MM.1S (cell line): ENCODE measurements at regions not wholly inside any gene's neighbourhood (a gene's known extent, or its start where the extent isn't known, plus 50 kb on each side); places are given as distances from the start of the nearest gene placed in this dataset.

Source experiments
- DNase-seq: peaks from one replicate; pipeline ENCODE4 v3.0.0-alpha.2; 2015
- H2AFZ ChIP-seq: fragments of 300-600 bp; sonication (generic); 2 replicates; pipeline ENCODE4 v1.6.0; 2016; ENCODE audit warnings: antibody characterized with exemption, low read length
- H3F3A ChIP-seq: fragments of 300-600 bp; sonication (generic); 2 replicates; pipeline ENCODE4 v1.6.1; 2016; ENCODE audit warnings: mild to moderate bottlenecking, antibody characterized with exemption, low read length, moderate library complexity, mixed read lengths; ENCODE audit not compliant: insufficient read depth
- H3K27ac ChIP-seq: fragments of 300-600 bp; sonication (generic); 2 replicates; pipeline ENCODE4 v1.5.1; 2016; ENCODE audit warnings: mild to moderate bottlenecking, low read length
- H3K27me3 ChIP-seq: fragments of 300-600 bp; sonication (generic); replicated peaks from 2 replicates; pipeline ENCODE4 v1.6.0; 2016; ENCODE audit warnings: low read length; ENCODE audit not compliant: insufficient read depth
- H3K36me3 ChIP-seq: fragments of 300-600 bp; sonication (generic); replicated peaks from 2 replicates; pipeline ENCODE4 v1.6.1; 2016; ENCODE audit warnings: mild to moderate bottlenecking, low read length, mixed read lengths; ENCODE audit not compliant: insufficient read depth
- H3K4me1 ChIP-seq: fragments of 300-600 bp; sonication (generic); 2 replicates; pipeline ENCODE4 v1.6.1; 2016; ENCODE audit warnings: low read length, mixed read lengths
- H3K4me2 ChIP-seq: fragments of 300-600 bp; sonication (generic); 2 replicates; pipeline ENCODE4 v1.6.0; 2016; ENCODE audit warnings: low read depth, low read length
- H3K4me3 ChIP-seq: fragments of 300-600 bp; sonication (generic); 2 replicates; pipeline ENCODE4 v1.5.1; 2016; ENCODE audit warnings: low read length, mixed read lengths
- H3K79me2 ChIP-seq: fragments of 300-600 bp; sonication (generic); 2 replicates; pipeline ENCODE4 v1.6.1; 2016; ENCODE audit warnings: mixed run types, low read length, mixed read lengths
- H3K9ac ChIP-seq: fragments of 300-600 bp; sonication (generic); 2 replicates; pipeline ENCODE4 v1.6.1; 2016; ENCODE audit warnings: low read length, mixed read lengths
- H3K9me2 ChIP-seq: fragments of 300-600 bp; sonication (generic); replicated peaks from 2 replicates; pipeline ENCODE4 v1.6.1; 2016; ENCODE audit warnings: mild to moderate bottlenecking, low read length, mixed read lengths; ENCODE audit not compliant: insufficient read depth
- H3K9me3 ChIP-seq: fragments of 300-600 bp; sonication (generic); replicated peaks from 2 replicates; pipeline ENCODE4 v1.6.1; 2016; ENCODE audit warnings: mild to moderate bottlenecking, low read length, mixed read lengths; ENCODE audit not compliant: insufficient read depth
- H4K20me1 ChIP-seq: fragments of 300-600 bp; sonication (generic); 2 replicates; pipeline ENCODE4 v1.6.1; 2016; ENCODE audit warnings: mild to moderate bottlenecking, low read length, moderate library complexity, mixed read lengths; ENCODE audit not compliant: insufficient read depth
- EZH2 ChIP-seq: fragments of 300-600 bp; sonication (generic); optimal IDR thresholded peaks from 2 replicates; pipeline ENCODE3; 2017; ENCODE audit warnings: low read depth, mild to moderate bottlenecking, antibody characterized with exemption, low read length, mixed read lengths
- EZH2phosphoT487 ChIP-seq: fragments of 300-600 bp; sonication (generic); IDR thresholded peaks from 2 replicates; pipeline ENCODE4 v1.6.1; 2018; ENCODE audit warnings: antibody characterized with exemption, low read length
- TF ChIP-seq, protein P1 (sequence below): fragments of 300-600 bp; sonication (generic); IDR thresholded peaks from 2 replicates; pipeline ENCODE4 v1.5.1; 2016; ENCODE audit warnings: antibody characterized with exemption, low read length, mixed read lengths

DNA sequence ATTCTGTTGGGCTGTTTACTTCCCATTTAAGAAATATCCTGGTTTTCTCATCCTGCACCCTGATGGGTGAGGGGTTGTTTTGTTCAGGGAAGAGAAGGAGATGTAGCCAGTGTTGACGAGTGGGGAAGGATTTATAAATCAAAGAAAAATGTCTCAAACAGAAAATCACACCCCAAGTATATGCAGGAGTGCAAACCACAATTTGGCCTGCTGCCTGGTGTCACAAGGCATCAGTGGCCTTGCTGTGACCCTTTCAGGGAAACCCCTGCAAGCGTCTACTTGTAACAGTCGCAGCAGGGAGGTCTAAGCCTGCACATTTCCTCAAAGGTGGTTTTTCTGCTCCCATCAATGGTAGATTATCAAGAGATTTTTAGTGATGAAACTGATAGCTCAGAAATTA, 132.6 kb upstream of the LRRN1 start:
- Histone ChIP-seq H3F3A (no peaks in the 10 kb centered on the region), H3K4me2 (no peak overlapping the region), H3K9me2 (no peaks in the 10 kb centered on the region), H3K9ac (no peak overlapping the region), H3K27ac (no peak overlapping the region), H3K27me3 (no peaks in the 10 kb centered on the region), H3K36me3 (no peaks in the 10 kb centered on the region), H4K20me1 (no peaks in the 10 kb centered on the region), H3K4me3 (no peak overlapping the region), H3K79me2 (no peaks in the 10 kb centered on the region), H3K9me3 (no peaks in the 10 kb centered on the region), H2AFZ (no peak overlapping the region), H3K4me1 (no peaks in the 10 kb centered on the region)
- TF ChIP-seq EZH2 (no peak), EZH2phosphoT487 (no peak)
- TF ChIP-seq, protein P1, sequence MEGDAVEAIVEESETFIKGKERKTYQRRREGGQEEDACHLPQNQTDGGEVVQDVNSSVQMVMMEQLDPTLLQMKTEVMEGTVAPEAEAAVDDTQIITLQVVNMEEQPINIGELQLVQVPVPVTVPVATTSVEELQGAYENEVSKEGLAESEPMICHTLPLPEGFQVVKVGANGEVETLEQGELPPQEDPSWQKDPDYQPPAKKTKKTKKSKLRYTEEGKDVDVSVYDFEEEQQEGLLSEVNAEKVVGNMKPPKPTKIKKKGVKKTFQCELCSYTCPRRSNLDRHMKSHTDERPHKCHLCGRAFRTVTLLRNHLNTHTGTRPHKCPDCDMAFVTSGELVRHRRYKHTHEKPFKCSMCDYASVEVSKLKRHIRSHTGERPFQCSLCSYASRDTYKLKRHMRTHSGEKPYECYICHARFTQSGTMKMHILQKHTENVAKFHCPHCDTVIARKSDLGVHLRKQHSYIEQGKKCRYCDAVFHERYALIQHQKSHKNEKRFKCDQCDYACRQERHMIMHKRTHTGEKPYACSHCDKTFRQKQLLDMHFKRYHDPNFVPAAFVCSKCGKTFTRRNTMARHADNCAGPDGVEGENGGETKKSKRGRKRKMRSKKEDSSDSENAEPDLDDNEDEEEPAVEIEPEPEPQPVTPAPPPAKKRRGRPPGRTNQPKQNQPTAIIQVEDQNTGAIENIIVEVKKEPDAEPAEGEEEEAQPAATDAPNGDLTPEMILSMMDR: no peak
- DNase-seq: peak; percentile 23

DNA sequence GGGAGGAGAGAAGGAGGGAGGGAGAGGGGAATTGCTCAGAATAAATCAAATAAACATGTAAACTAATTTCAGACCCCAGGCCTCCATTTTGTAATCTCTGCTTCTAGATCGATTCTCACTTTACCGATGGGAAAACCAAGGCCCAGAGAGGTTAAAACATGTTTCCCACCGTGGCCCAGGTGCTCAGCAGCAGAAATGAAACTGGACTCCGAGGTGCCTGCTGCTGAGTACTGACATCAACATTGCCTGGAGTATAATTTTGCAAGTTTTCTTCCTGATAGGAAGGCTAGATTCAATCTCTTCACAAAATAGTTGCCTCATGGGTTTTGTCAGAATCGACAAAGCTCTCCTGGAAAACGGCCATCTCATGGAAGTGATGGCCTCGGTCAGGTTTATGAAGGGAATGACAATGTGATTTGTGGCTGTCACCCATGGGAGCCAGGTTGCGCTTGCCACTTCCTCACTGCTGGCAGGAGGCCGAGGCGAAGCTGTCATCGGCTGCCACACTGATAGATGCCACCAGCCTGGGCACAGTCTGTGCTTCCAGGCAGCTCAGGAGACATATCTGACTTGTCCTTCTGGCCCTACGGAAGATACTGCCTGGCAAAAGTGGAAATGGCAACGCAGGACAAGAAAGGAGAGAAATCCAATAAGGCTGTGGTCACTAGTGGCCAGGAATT, 133.1 kb upstream of the LRRN1 start:
- Histone ChIP-seq H3K4me1 (no peaks in the 10 kb centered on the region), H3K4me3 (no peak overlapping the region), H3K9me2 (no peaks in the 10 kb centered on the region), H3K27ac (no peak overlapping the region), H3K9ac (no peak overlapping the region), H3F3A (no peaks in the 10 kb centered on the region), H3K79me2 (no peaks in the 10 kb centered on the region), H3K4me2 (no peak overlapping the region), H4K20me1 (no peaks in the 10 kb centered on the region), H2AFZ (no peak overlapping the region), H3K36me3 (no peaks in the 10 kb centered on the region), H3K9me3 (no peaks in the 10 kb centered on the region), H3K27me3 (no peaks in the 10 kb centered on the region)
- TF ChIP-seq EZH2phosphoT487: no peak
- TF ChIP-seq, protein P1: no peak
- TF ChIP-seq EZH2: no peak
- DNase-seq: no peak

DNA sequence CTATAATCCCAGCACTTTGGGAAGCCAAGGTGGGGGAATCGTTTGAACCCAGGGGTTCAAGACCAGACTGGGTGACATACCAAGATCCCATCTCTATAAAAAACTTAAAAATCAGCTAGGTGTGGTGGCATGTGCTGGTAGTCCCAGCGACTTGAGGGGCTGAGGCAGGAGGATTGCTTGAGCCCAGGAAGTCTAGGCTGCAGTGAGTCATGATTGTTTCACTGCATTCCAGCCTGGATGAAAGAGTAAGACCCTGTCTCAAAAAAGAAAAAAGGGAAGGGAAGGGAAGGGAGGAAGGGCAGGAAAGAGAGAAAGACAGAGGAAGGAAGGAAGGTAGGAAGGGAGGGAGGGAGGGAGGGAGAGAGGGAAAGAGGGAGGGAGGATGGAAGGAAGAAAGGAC, 133.7 kb upstream of the LRRN1 start:
- no peaks in the 10 kb centered on the region for H3K4me1 ChIP-seq
- H3K9ac ChIP-seq: no peak overlapping the region
- no peaks in the 10 kb centered on the region for H3K9me3 ChIP-seq
- no peaks in the 10 kb centered on the region for H4K20me1 ChIP-seq
- no peaks in the 10 kb centered on the region for H3F3A ChIP-seq
- no peaks in the 10 kb centered on the region for H3K79me2 ChIP-seq
- H3K27me3 ChIP-seq: no peaks in the 10 kb centered on the region
- H3K9me2 ChIP-seq: no peaks in the 10 kb centered on the region
- TF ChIP-seq EZH2phosphoT487 (no peak), EZH2 (no peak)
- TF ChIP-seq, protein P1: no peak
- no peak for DNase-seq
- no peak overlapping the region for H3K4me2 ChIP-seq
- H3K27ac ChIP-seq: no peak overlapping the region
- H3K4me3 ChIP-seq: no peak overlapping the region
- H2AFZ ChIP-seq: no peak overlapping the region
- no peaks in the 10 kb centered on the region for H3K36me3 ChIP-seq
